ENCODE measurements at regions not wholly inside any gene's neighbourhood (a gene's known extent, or its start where the extent isn't known, plus 50 kb on each side); places are given as distances from the start of the nearest gene placed in this dataset.

DNA sequence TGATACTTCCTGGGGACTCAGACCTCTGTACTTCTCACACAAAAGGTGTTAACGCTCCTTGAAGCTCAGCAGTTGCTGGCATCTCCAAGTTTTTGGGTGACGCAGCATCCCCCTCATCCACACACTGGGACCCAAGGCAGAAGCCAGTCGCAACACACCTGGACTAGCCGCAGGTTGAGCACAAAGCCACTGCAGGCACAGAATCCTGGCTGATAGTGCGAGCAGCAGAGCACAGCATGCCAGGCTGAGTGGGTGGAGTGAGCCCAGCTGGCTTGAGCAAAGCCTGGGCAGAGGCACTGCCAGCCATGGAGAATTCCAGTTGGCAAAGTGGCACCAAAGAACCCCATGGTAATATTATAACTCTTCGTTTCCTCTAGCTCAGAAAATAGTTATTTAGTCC lies 873.2 kb upstream of the NDST4 start:
- TF ChIP-seq EZH2 (IDR thresholded peaks at IDR 0.05; ENCODE audit: insufficient read depth, poor library complexity, severe bottlenecking) (no peak), EZH2phosphoT487 (IDR thresholded peaks at IDR 0.05; ENCODE audit: insufficient read depth, low read depth) (no peak)

Measured in GM23248 (cell line).